Peyer's patch (tissue), 4 donors: ENCODE measurements at regions not wholly inside any gene's neighbourhood (a gene's known extent, or its start where the extent isn't known, plus 50 kb on each side); places are given as distances from the start of the nearest gene placed in this dataset.

Experiments used
- POLR2A ChIP-seq, 2 donors: fragments of 450-650 bp; IDR thresholded peaks; one replicate each; pipeline ENCODE4 v1.5.1; 2017; ENCODE audit warnings: antibody characterized with exemption in 2 of 2, mild to moderate bottlenecking in 2 of 2, moderate library complexity in 2 of 2
- TF ChIP-seq, protein P1 (sequence below), 6 experiments: fragments of 450-650 bp in 4 of 6; fragments of 200-600 bp in 2 of 6; sonication (generic) in 1 of 6; IDR thresholded peaks; one replicate each; pipeline ENCODE4 v1.5.1; 2017 to 2019; ENCODE audit warnings: antibody characterized with exemption in 6 of 6, mild to moderate bottlenecking in 3 of 6, moderate library complexity in 1 of 6

GRCh38 chr13:47413112-47413511 is 516.3 kb upstream of the HTR2A start:
- TF ChIP-seq, protein P1, sequence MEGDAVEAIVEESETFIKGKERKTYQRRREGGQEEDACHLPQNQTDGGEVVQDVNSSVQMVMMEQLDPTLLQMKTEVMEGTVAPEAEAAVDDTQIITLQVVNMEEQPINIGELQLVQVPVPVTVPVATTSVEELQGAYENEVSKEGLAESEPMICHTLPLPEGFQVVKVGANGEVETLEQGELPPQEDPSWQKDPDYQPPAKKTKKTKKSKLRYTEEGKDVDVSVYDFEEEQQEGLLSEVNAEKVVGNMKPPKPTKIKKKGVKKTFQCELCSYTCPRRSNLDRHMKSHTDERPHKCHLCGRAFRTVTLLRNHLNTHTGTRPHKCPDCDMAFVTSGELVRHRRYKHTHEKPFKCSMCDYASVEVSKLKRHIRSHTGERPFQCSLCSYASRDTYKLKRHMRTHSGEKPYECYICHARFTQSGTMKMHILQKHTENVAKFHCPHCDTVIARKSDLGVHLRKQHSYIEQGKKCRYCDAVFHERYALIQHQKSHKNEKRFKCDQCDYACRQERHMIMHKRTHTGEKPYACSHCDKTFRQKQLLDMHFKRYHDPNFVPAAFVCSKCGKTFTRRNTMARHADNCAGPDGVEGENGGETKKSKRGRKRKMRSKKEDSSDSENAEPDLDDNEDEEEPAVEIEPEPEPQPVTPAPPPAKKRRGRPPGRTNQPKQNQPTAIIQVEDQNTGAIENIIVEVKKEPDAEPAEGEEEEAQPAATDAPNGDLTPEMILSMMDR (IDR thresholded peaks at IDR 0.05) = no peak
- no peak for TF ChIP-seq POLR2A (IDR thresholded peaks at IDR 0.05)
